Adipocyte (in vitro differentiated cells): ENCODE measurements at regions not wholly inside any gene's neighbourhood (a gene's known extent, or its start where the extent isn't known, plus 50 kb on each side); places are given as distances from the start of the nearest gene placed in this dataset.
A peak's percentile ranks its signal among the peaks of the same experiment; 100 is the strongest.

Experiments
- DNase-seq: peaks from one replicate; pipeline ENCODE4 v3.0.0-alpha.2; 2015; ENCODE audit warnings: low read depth
- H3K27me3 ChIP-seq: replicated peaks from 2 replicates; pipeline ENCODE4 v1.7.0; 2013; ENCODE audit warnings: mild to moderate bottlenecking, low read length, moderate library complexity; ENCODE audit not compliant: control insufficient read depth, insufficient read depth
- H3K36me3 ChIP-seq: 2 replicates; pipeline ENCODE4 v1.7.0; 2013; ENCODE audit warnings: low read length, mild to moderate bottlenecking, moderate library complexity; ENCODE audit not compliant: control insufficient read depth, insufficient read depth, severe bottlenecking
- H3K4me1 ChIP-seq: 2 replicates; pipeline ENCODE4 v1.7.0; 2013; ENCODE audit warnings: mild to moderate bottlenecking, low read length, moderate library complexity; ENCODE audit not compliant: control insufficient read depth, insufficient read depth
- H3K4me3 ChIP-seq: 2 replicates; pipeline ENCODE4 v1.7.0; 2013; ENCODE audit warnings: mild to moderate bottlenecking, low read length, moderate library complexity
- H3K9ac ChIP-seq: 2 replicates; pipeline ENCODE4 v1.7.0; 2013; ENCODE audit warnings: mild to moderate bottlenecking, low read length, moderate library complexity
- H3K9me3 ChIP-seq: 2 replicates; pipeline ENCODE4 v1.7.0; 2013; ENCODE audit warnings: mild to moderate bottlenecking, low read length, moderate library complexity; ENCODE audit not compliant: control insufficient read depth

DNA sequence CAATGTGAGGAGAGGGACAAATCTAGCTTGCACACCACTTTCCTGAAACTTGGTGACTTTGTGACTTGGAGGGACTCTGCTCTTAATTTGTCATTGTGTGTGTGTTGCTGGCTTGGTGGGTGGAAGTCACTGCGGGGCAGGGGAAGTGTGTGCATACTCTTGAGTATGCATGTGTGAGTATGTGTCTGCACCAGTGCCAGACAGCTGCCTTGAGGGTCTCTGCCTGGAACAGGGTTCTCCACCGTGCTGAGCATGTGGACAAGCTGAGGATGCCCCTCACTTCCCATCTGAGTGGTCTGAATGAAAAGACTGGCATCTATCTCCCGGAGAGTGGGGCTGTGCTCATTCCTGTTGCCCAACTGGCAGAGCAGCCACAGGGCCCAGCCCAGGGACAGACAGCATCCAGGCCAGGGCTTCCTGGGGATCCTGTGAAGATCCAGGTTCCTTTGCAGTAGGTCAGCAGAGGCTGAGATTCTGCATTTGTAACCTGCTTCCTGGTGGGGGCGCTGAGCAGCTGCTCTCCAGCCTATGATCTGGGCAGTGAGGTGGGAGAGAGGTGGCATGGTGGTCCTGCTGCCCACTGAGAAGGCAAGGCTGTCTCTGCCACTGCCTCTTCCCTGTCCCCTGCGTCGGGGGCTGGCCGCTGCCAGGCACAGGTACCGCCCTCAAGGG, 138.9 kb upstream of the HAAO start:
- H3K9me3 ChIP-seq: no peaks in the 10 kb centered on the region
- no peak overlapping the region for H3K4me3 ChIP-seq
- DNase-seq: no peak
- peaks cover 44% of the 10 kb centered on the region for H3K4me1 ChIP-seq
- peak overlapping the region; percentile 18 for H3K9ac ChIP-seq
- H3K27me3 ChIP-seq: no peaks in the 10 kb centered on the region
- no peaks in the 10 kb centered on the region for H3K36me3 ChIP-seq

DNA sequence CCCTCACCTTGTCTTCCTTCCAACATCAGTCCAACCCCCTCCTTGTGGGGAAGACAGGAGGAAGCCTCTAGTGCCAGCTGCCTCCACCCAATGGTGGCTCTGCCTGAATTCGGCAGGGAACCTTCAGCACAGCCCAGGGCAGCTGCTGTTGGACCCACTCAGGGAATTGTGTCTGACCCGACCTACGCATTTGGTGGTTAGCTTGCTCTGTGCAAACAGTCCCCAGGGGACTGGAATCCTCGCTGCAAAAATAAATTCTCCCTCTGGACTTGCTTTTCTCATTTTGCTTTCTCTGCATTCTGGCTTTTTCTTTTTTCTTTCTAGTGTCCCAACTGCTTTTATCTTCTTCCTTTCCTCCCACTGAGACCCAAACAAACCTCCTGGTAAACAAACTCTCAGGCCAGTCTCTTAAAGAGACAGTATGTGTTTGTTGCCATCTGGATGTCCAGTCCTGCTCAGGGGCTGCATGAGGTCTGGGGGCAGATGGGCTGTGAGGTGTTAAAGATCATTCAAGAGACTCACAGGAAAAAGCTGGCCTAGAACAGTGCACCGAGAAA, 137.7 kb upstream of the HAAO start:
- H3K4me1 ChIP-seq: peaks cover 50% of the 10 kb centered on the region
- peak; percentile 59 for DNase-seq
- no peaks in the 10 kb centered on the region for H3K27me3 ChIP-seq
- peak overlapping the region; percentile 8 for H3K4me3 ChIP-seq
- no peaks in the 10 kb centered on the region for H3K36me3 ChIP-seq
- no peaks in the 10 kb centered on the region for H3K9me3 ChIP-seq
- H3K9ac ChIP-seq: peak overlapping the region; percentile 72

DNA sequence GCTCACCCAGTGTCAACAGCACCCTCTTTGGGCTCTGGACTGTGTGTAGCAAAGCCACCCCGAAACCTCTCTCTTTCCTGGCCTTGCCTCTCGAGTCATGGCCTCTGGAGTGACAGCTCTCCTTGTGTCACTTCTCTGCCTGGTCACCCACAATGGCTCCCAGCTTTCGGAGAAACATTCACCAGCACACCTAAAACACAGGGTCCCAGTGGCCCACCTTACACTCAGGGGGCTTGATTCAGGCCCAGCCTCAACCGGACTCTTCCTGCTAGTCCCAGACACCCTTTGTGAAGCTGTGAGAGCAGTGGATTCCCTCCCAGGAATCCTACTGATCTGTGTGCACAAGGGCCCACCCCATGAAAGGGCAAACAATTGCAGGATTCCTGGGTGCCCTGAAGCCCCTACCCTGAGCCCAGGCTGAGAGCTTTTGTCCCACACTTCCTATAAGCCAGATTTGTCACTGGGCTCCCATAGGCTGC, 137.2 kb upstream of the HAAO start:
- Histone ChIP-seq H3K36me3 (no peaks in the 10 kb centered on the region), H3K27me3 (no peaks in the 10 kb centered on the region), H3K9me3 (no peaks in the 10 kb centered on the region), H3K9ac (peak overlapping the region; percentile 72), H3K4me3 (peak overlapping the region; percentile 8), H3K4me1 (peaks cover 55% of the 10 kb centered on the region)
- no peak for DNase-seq

DNA sequence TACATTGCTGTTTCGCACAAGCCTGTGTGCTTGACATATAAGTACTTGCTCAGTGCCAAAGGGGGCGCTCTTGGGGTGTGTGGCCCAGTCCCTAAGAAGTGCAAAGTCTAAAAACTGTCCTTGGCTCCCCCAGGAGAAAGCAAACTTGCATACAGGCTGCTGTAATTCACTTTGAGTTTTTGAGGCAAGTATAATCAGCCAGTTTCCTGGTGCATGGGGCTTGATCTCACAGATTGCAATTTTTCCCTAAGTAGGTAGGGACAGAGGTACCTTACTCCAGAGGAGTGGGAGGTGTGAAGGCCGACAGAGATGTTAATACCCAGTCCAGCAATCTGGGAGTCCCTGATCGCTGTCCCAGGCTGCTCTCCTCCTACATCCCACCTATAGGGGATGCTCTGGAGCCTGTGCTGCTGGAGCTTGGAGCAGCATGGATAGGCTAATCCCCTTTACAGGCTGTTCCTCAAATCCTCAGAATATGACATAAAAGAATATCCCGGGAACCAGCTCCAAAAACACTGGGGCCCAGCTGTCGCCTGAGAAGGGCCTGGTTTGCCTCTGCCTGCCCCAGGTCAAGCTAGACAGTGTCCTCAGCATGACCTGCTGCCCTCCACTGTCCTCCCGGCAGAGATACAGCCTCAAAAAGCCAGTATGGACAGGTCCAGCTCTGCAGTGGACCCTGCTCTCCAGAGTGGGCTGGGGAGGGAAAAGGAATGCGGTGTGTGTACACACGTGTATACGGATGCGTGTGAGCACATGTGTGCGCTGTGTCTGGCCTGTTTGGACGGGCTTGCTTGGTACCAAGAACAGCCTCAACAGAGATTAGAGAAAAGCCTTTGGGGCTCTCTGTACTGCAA, 136.5 kb upstream of the HAAO start:
- no peaks in the 10 kb centered on the region for H3K9me3 ChIP-seq
- H3K9ac ChIP-seq: peak overlapping the region; percentile 72
- no peaks in the 10 kb centered on the region for H3K36me3 ChIP-seq
- peak; percentile 46 for DNase-seq
- no peak overlapping the region for H3K4me3 ChIP-seq
- peaks cover 62% of the 10 kb centered on the region for H3K4me1 ChIP-seq
- H3K27me3 ChIP-seq: no peaks in the 10 kb centered on the region

DNA sequence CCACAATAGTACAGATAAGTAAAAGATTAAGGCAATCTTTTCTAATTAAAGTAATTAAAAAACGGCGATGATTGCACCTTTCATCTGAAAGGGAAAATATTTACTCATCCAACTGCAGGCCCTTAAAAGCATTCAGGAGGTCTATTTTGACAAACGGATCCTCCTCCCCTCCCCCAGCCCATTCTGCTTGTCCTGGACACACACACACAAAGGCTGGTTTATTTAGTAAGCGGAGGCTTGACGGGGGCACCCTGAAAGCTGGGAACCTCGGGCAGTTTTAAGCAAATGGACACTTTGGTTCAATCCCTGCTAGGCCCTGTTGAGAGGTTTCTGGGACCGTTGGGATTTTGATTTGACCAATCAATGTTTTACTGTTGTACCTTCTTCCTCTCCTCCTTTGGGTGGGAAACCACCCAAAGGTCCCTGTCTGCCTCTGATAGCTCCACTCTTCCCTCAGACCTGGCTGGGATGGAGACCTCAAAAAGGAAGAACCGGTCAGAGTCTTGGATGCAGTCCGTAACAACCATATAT, 135.8 kb upstream of the HAAO start:
- Histone ChIP-seq H3K4me1 (peaks cover 69% of the 10 kb centered on the region), H3K9me3 (no peaks in the 10 kb centered on the region), H3K4me3 (no peak overlapping the region), H3K36me3 (no peaks in the 10 kb centered on the region), H3K9ac (peak overlapping the region; percentile 94), H3K27me3 (no peaks in the 10 kb centered on the region)
- DNase-seq: no peak

GRCh38 chr2:42927334-42928160, 135.2 kb upstream of the HAAO start:
- Histone ChIP-seq H3K27me3 (no peaks in the 10 kb centered on the region), H3K4me1 (peaks cover 74% of the 10 kb centered on the region), H3K36me3 (no peaks in the 10 kb centered on the region), H3K4me3 (no peak overlapping the region), H3K9me3 (no peaks in the 10 kb centered on the region), H3K9ac (peak overlapping the region; percentile 94)
- DNase-seq: no peak

DNA sequence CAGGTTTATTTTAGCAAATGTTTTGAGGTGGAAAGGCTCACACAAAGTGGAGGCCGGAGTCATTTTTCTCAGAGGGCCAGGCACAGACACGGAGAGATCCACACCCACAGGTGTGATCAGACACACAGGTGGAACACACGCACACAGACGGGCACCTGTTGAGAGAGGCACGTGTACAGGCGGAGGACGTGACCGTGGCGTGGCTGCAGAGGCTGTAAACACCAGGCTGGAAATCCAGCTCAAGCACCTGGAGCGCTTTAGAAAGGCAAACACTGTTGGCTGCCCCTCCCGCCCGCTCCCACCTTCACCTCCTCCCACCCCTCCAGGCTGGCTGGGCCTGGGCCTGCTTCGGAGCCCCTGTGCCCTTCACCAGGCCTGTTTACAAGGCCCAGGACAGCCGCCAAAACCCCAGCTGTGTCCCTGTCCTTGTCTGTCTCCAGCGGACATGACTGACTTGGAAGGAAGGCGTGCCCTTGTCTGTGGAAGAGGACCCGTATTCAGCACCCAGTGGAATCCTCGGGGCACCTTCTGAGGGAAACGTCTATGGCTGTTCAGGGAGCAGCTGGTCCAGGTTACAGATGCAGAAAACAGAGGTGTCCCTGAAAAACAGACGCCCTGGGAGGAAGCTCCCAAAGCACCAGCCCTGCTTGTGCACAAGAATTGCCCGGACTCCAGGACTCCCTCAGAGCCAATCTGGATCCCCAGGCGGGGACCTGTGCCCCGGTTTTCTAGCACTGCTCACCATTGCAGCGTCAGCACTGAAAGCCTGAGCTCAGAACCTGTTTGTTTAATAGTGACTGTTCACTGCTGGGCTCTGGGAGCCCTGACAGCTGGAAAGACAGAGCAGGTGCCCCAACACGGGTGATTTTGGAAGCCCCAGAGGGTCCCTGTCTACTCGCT, 134.3 kb upstream of the HAAO start:
- DNase-seq: no peak
- Histone ChIP-seq H3K9me3 (no peaks in the 10 kb centered on the region), H3K36me3 (no peaks in the 10 kb centered on the region), H3K9ac (peak overlapping the region; percentile 94), H3K27me3 (no peaks in the 10 kb centered on the region), H3K4me1 (peaks cover 83% of the 10 kb centered on the region), H3K4me3 (no peak overlapping the region)

- Histone ChIP-seq H3K4me3 (no peak overlapping the region), H3K9me3 (no peaks in the 10 kb centered on the region), H3K9ac (peak overlapping the region; percentile 94), H3K27me3 (no peaks in the 10 kb centered on the region), H3K4me1 (peaks cover 88% of the 10 kb centered on the region), H3K36me3 (no peaks in the 10 kb centered on the region)
- DNase-seq: peak; percentile 82
Observed at GRCh38 chr2:42925742-42926433, 133.5 kb upstream of the HAAO start.

DNA sequence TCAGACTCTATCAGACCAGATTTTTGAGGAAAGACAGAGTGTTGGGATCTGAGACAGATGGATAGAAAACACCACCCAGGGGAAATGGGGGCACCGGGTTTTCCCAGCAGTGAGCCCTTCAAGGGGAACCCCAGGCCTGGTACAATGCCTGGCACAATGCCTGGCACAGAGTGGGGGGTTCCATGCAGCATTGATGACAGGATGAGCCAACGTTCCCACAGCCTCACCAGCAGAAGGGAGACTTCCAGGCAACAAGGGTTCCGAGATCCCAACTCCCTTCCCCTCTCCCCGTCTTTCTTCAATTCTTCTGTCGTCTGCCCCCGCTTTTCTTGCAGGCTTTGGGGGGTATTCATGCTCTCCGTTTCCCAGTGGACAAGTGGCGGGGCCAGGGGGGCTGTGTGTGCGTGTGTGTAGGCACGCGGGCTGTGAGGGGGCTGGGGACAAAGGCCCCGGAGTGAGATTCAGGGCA, 132.1 kb upstream of the HAAO start:
- no peak for DNase-seq
- H3K4me3 ChIP-seq: peak overlapping the region; percentile 53
- H3K27me3 ChIP-seq: no peaks in the 10 kb centered on the region
- peak overlapping the region; percentile 94 for H3K9ac ChIP-seq
- peaks cover 77% of the 10 kb centered on the region for H3K4me1 ChIP-seq
- no peaks in the 10 kb centered on the region for H3K36me3 ChIP-seq
- no peaks in the 10 kb centered on the region for H3K9me3 ChIP-seq
